ENCODE measurements at regions not wholly inside any gene's neighbourhood (a gene's known extent, or its start where the extent isn't known, plus 50 kb on each side); places are given as distances from the start of the nearest gene placed in this dataset.

- Mint-ChIP-seq H3K27me3 (ENCODE audit: unreplicated experiment) (no peaks in the 10 kb centered on the region), H3K27ac (ENCODE audit: unreplicated experiment) (no peak overlapping the region), H3K4me3 (ENCODE audit: unreplicated experiment) (no peak overlapping the region), H3K4me1 (ENCODE audit: unreplicated experiment) (no peaks in the 10 kb centered on the region), H3K9me3 (ENCODE audit: unreplicated experiment) (no peaks in the 10 kb centered on the region), H3K36me3 (ENCODE audit: low read depth, unreplicated experiment) (no peaks in the 10 kb centered on the region)
- DNase-seq (ENCODE audit: low spot score) = no peak
- TF ChIP-seq CTCF (IDR thresholded peaks at IDR 0.05; ENCODE audit: unreplicated experiment) = no peak
Observed at GRCh38 chr13:56864451-56864850, 276.3 kb upstream of the PRR20A start.

- H3K27ac Mint-ChIP-seq (ENCODE audit: unreplicated experiment) = no peak overlapping the region
- no peak overlapping the region for H3K4me3 Mint-ChIP-seq (ENCODE audit: unreplicated experiment)
- no peaks in the 10 kb centered on the region for H3K27me3 Mint-ChIP-seq (ENCODE audit: unreplicated experiment)
- H3K4me1 Mint-ChIP-seq (ENCODE audit: unreplicated experiment) = no peaks in the 10 kb centered on the region
- H3K9me3 Mint-ChIP-seq (ENCODE audit: unreplicated experiment) = no peaks in the 10 kb centered on the region
- no peak for DNase-seq (ENCODE audit: low spot score)
- H3K36me3 Mint-ChIP-seq (ENCODE audit: low read depth, unreplicated experiment) = no peaks in the 10 kb centered on the region
- TF ChIP-seq CTCF (IDR thresholded peaks at IDR 0.05; ENCODE audit: unreplicated experiment) = no peak
Observed at GRCh38 chr13:56865416-56865815, 275.3 kb upstream of the PRR20A start.

- DNase-seq (ENCODE audit: low spot score) = no peak
- no peak overlapping the region for H3K4me3 Mint-ChIP-seq (ENCODE audit: unreplicated experiment)
- no peaks in the 10 kb centered on the region for H3K36me3 Mint-ChIP-seq (ENCODE audit: low read depth, unreplicated experiment)
- H3K27ac Mint-ChIP-seq (ENCODE audit: unreplicated experiment) = no peak overlapping the region
- no peak for TF ChIP-seq CTCF (IDR thresholded peaks at IDR 0.05; ENCODE audit: unreplicated experiment)
- H3K27me3 Mint-ChIP-seq (ENCODE audit: unreplicated experiment) = no peaks in the 10 kb centered on the region
- H3K9me3 Mint-ChIP-seq (ENCODE audit: unreplicated experiment) = no peaks in the 10 kb centered on the region
- H3K4me1 Mint-ChIP-seq (ENCODE audit: unreplicated experiment) = no peaks in the 10 kb centered on the region
Observed at GRCh38 chr13:56869671-56870070, 271.0 kb upstream of the PRR20A start.

GRCh38 chr13:56886398-56886797 lies 254.3 kb upstream of the PRR20A start:
- Mint-ChIP-seq H3K36me3 (ENCODE audit: low read depth, unreplicated experiment) (no peaks in the 10 kb centered on the region), H3K9me3 (ENCODE audit: unreplicated experiment) (peaks cover 4% of the 10 kb centered on the region), H3K27me3 (ENCODE audit: unreplicated experiment) (no peaks in the 10 kb centered on the region), H3K4me3 (ENCODE audit: unreplicated experiment) (no peak overlapping the region), H3K27ac (ENCODE audit: unreplicated experiment) (no peak overlapping the region), H3K4me1 (ENCODE audit: unreplicated experiment) (no peaks in the 10 kb centered on the region)
- no peak for TF ChIP-seq CTCF (IDR thresholded peaks at IDR 0.05; ENCODE audit: unreplicated experiment)
- no peak for DNase-seq (ENCODE audit: low spot score)

- Mint-ChIP-seq H3K9me3 (ENCODE audit: unreplicated experiment) (no peaks in the 10 kb centered on the region), H3K36me3 (ENCODE audit: low read depth, unreplicated experiment) (no peaks in the 10 kb centered on the region), H3K27me3 (ENCODE audit: unreplicated experiment) (no peaks in the 10 kb centered on the region), H3K4me3 (ENCODE audit: unreplicated experiment) (no peak overlapping the region), H3K27ac (ENCODE audit: unreplicated experiment) (no peak overlapping the region), H3K4me1 (ENCODE audit: unreplicated experiment) (peaks cover 6% of the 10 kb centered on the region)
- TF ChIP-seq CTCF (IDR thresholded peaks at IDR 0.05; ENCODE audit: unreplicated experiment) = no peak
- no peak for DNase-seq (ENCODE audit: low spot score)
Observed at GRCh38 chr13:56888455-56888854, 252.3 kb upstream of the PRR20A start.
